Hepatocyte (in vitro differentiated cells): ENCODE measurements at regions not wholly inside any gene's neighbourhood (a gene's known extent, or its start where the extent isn't known, plus 50 kb on each side); places are given as distances from the start of the nearest gene placed in this dataset.

Source experiments
- DNase-seq: peaks from one replicate; pipeline ENCODE4 v3.0.0-alpha.2; 2016; ENCODE audit warnings: low spot score
- H2AFZ ChIP-seq: fragments of 200-600 bp; sonication (generic); 2 replicates; pipeline ENCODE4 v1.6.0; 2016; ENCODE audit warnings: antibody characterized with exemption, mild to moderate bottlenecking
- H3K27ac ChIP-seq: fragments of 200-600 bp; sonication (generic); 2 replicates; pipeline ENCODE4 v1.5.1; 2016; ENCODE audit warnings: mild to moderate bottlenecking
- H3K27me3 ChIP-seq: fragments of 200-600 bp; sonication (generic); 2 replicates; pipeline ENCODE4 v1.6.1; 2016
- H3K36me3 ChIP-seq: fragments of 200-600 bp; sonication (generic); replicated peaks from 2 replicates; pipeline ENCODE4 v1.5.1; 2016; ENCODE audit warnings: low read depth; ENCODE audit not compliant: insufficient read depth
- H3K4me1 ChIP-seq: fragments of 200-600 bp; sonication (generic); 2 replicates; pipeline ENCODE4 v1.5.1; 2016; ENCODE audit warnings: mild to moderate bottlenecking, moderate library complexity; ENCODE audit not compliant: insufficient read depth
- H3K4me2 ChIP-seq: fragments of 200-600 bp; sonication (generic); 2 replicates; pipeline ENCODE4 v1.6.0; 2016
- H3K4me3 ChIP-seq: fragments of 200-600 bp; sonication (generic); 2 replicates; pipeline ENCODE4 v1.5.1; 2016; ENCODE audit warnings: mild to moderate bottlenecking
- H3K79me2 ChIP-seq: fragments of 200-600 bp; sonication (generic); 2 replicates; pipeline ENCODE4 v1.6.0; 2017; ENCODE audit warnings: mild to moderate bottlenecking
- H3K9me2 ChIP-seq: fragments of 200-600 bp; sonication (generic); replicated peaks from 2 replicates; pipeline ENCODE4 v1.6.0; 2017; ENCODE audit warnings: mild to moderate bottlenecking; ENCODE audit not compliant: insufficient read depth
- H3K9me3 ChIP-seq: fragments of 200-600 bp; sonication (generic); 2 replicates; pipeline ENCODE4 v1.5.1; 2016; ENCODE audit warnings: low read depth, mild to moderate bottlenecking
- H4K20me1 ChIP-seq: fragments of 200-600 bp; sonication (generic); 2 replicates; pipeline ENCODE4 v1.6.0; 2016; ENCODE audit warnings: mild to moderate bottlenecking; ENCODE audit not compliant: insufficient read depth, poor library complexity, severe bottlenecking
- CTCF ChIP-seq: fragments of 200-600 bp; sonication (generic); IDR thresholded peaks from 2 replicates; pipeline ENCODE4 v1.5.1; 2016; ENCODE audit warnings: antibody characterized with exemption, mild to moderate bottlenecking; ENCODE audit not compliant: poor library complexity
- EZH2 ChIP-seq: fragments of 200-600 bp; sonication (generic); IDR thresholded peaks from 2 replicates; pipeline ENCODE4 v1.6.1; 2016; ENCODE audit warnings: antibody characterized with exemption, mild to moderate bottlenecking, borderline replicate concordance
- EZH2phosphoT487 ChIP-seq: fragments of 200-600 bp; sonication (generic); IDR thresholded peaks from one replicate; pipeline ENCODE4 v1.6.1; 2018; ENCODE audit warnings: antibody characterized with exemption, mild to moderate bottlenecking, low read depth, moderate library complexity; ENCODE audit not compliant: unreplicated experiment, severe bottlenecking
- WGBS: methylation state at CpG from one replicate; pipeline ENCODE4 v1.1.6; 2016; ENCODE audit warnings: low lambda C conversion rate; ENCODE audit errors: missing lambda C conversion rate; 5-methylcytosine and 5-hydroxymethylcytosine counted together

DNA sequence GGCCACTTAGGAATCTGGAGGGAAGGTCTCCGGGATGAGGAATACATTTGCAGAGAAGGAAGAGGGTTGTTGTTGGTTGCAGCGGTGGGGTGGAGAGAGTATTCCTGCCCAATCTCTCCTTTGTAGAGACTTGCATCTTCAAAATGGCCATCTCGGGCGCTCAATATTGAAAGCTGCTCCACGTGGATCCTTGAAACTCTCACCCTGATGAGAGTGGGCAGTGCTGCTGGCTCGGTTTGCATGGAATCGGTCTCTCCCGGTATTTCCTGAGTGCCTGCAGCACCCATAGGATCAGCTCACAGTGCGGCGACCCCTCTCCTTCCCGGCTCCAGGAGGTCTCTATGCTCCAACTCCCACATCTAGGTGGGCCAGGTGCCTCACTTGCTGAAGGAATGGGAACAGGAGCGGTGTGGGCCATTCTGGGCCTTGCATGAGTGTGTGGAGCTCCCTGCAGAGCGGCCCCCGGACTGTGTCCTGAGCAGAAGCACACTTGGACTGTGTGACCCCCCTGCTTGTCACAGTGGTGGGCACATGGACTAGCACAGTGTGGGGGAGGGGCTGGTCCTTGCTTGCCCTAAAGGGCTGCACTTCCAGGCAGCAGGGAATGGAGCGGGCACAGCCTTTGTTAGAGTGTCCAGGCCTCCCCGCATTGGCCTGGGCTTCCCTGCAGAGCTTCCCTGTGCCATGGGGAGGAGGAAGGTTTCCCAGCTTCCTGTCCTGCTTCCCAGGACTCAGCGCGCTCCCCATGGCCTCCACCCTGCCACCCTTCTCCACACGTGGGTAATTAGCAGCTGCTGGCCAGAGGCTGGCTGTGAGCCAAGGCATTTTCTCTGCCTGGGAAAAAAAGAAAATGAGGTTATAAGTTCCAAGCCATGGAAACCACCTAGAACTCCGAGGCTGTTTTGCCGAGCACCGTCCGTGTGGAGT lies 139.3 kb downstream of the IRF8 start:
- WGBS = 84% methylated on average over 23 of the region's 23 CpGs
- DNase-seq = no peak
- no peak overlapping the region for H2AFZ ChIP-seq
- H3K9me2 ChIP-seq = no peaks in the 10 kb centered on the region
- H4K20me1 ChIP-seq = no peaks in the 10 kb centered on the region
- H3K36me3 ChIP-seq = no peaks in the 10 kb centered on the region
- no peaks in the 10 kb centered on the region for H3K79me2 ChIP-seq
- H3K4me1 ChIP-seq = no peaks in the 10 kb centered on the region
- H3K27me3 ChIP-seq = no peaks in the 10 kb centered on the region
- H3K9me3 ChIP-seq = no peaks in the 10 kb centered on the region
- TF ChIP-seq EZH2phosphoT487 (no peak), EZH2 (no peak), CTCF (no peak)
- no peak overlapping the region for H3K27ac ChIP-seq
- no peak overlapping the region for H3K4me3 ChIP-seq
- no peak overlapping the region for H3K4me2 ChIP-seq

GRCh38 chr16:86038926-86039310 lies 140.0 kb downstream of the IRF8 start:
- no peaks in the 10 kb centered on the region for H3K9me2 ChIP-seq
- no peak overlapping the region for H3K4me3 ChIP-seq
- no peaks in the 10 kb centered on the region for H3K4me1 ChIP-seq
- no peak for DNase-seq
- 83% methylated on average over 8 of the region's 13 CpGs for WGBS
- H3K79me2 ChIP-seq = no peaks in the 10 kb centered on the region
- H3K27ac ChIP-seq = no peak overlapping the region
- H4K20me1 ChIP-seq = no peaks in the 10 kb centered on the region
- TF ChIP-seq EZH2phosphoT487 (no peak), CTCF (no peak), EZH2 (no peak)
- no peaks in the 10 kb centered on the region for H3K9me3 ChIP-seq
- no peak overlapping the region for H3K4me2 ChIP-seq
- no peak overlapping the region for H2AFZ ChIP-seq
- no peaks in the 10 kb centered on the region for H3K36me3 ChIP-seq
- no peaks in the 10 kb centered on the region for H3K27me3 ChIP-seq

GRCh38 chr16:86039606-86040005 lies 140.6 kb downstream of the IRF8 start:
- no peak overlapping the region for H3K4me2 ChIP-seq
- H3K9me3 ChIP-seq = no peaks in the 10 kb centered on the region
- H3K79me2 ChIP-seq = no peaks in the 10 kb centered on the region
- DNase-seq = no peak
- H3K27me3 ChIP-seq = no peaks in the 10 kb centered on the region
- H3K9me2 ChIP-seq = no peaks in the 10 kb centered on the region
- WGBS = 88% methylated on average over 12 of the region's 12 CpGs
- H3K27ac ChIP-seq = no peak overlapping the region
- H4K20me1 ChIP-seq = no peaks in the 10 kb centered on the region
- H3K4me3 ChIP-seq = no peak overlapping the region
- no peaks in the 10 kb centered on the region for H3K4me1 ChIP-seq
- TF ChIP-seq CTCF (no peak), EZH2phosphoT487 (no peak), EZH2 (no peak)
- no peaks in the 10 kb centered on the region for H3K36me3 ChIP-seq
- no peak overlapping the region for H2AFZ ChIP-seq
